HEK293 (cell line): ENCODE measurements at regions not wholly inside any gene's neighbourhood (a gene's known extent, or its start where the extent isn't known, plus 50 kb on each side); places are given as distances from the start of the nearest gene placed in this dataset.
A peak's percentile ranks its signal among the peaks of the same experiment; 100 is the strongest.

ENCODE experiments used
- CTCF ChIA-PET: fragments of 350-600 bp; formaldehyde crosslinking; extraction: SDS; loops from one replicate; lab custom pipeline; 2021; ENCODE audit warnings: antibody characterized with exemption; lab: Yijun Ruan, JAX
- POLR2A ChIA-PET: fragments of 300-600 bp; formaldehyde crosslinking; extraction: SDS; loops from one replicate; lab custom pipeline; 2020; ENCODE audit warnings: antibody characterized with exemption, inconsistent platforms; lab: Yijun Ruan, JAX
- H3K27ac ChIP-seq: fragments of 200-500 bp; sonication (Bioruptor generic); 2 replicates; pipeline ENCODE4 v1.5.1; 2014; ENCODE audit warnings: low read depth, low read length, control low read depth, inconsistent platforms; ENCODE audit errors: extremely low read depth
- H3K36me3 ChIP-seq, 2 experiments: fragments of 200-500 bp in 1 of 2; sonication (Bioruptor generic) in 1 of 2; 1 replicate in 1 of 2; 2 replicates in 1 of 2; pipeline ENCODE4 v1.5.1; 2014 to 2017; ENCODE audit warnings: inconsistent platforms in 2 of 2, low read length in 2 of 2; ENCODE audit not compliant: control insufficient read depth in 2 of 2, insufficient read depth in 1 of 2
- H3K4me1 ChIP-seq: fragments of 200-500 bp; sonication (Bioruptor generic); 2 replicates; pipeline ENCODE4 v1.5.1; 2014; ENCODE audit warnings: mild to moderate bottlenecking, low read length, inconsistent platforms; ENCODE audit not compliant: control insufficient read depth, insufficient read depth
- H3K4me3 ChIP-seq: 2 replicates; pipeline ENCODE4 v1.5.1; 2011; ENCODE audit warnings: low read depth, mild to moderate bottlenecking, control low read depth, low read length, moderate library complexity
- H3K9me3 ChIP-seq: fragments of 200-500 bp; sonication (Bioruptor generic); 2 replicates; pipeline ENCODE4 v1.5.1; 2014; ENCODE audit warnings: low read depth, low read length, inconsistent platforms; ENCODE audit not compliant: control insufficient read depth, insufficient read depth
- BCL11B ChIP-seq: fragments of 450-650 bp; formaldehyde crosslinking; IDR thresholded peaks from 2 replicates; pipeline ENCODE4 v1.5.1; 2016; ENCODE audit warnings: low read depth, missing biosample characterization, missing genetic modification characterization
- KLF8 ChIP-seq: fragments of 450-650 bp; formaldehyde crosslinking; IDR thresholded peaks from 2 replicates; pipeline ENCODE4 v1.5.1; 2016; ENCODE audit warnings: missing biosample characterization, missing genetic modification characterization
- OSR2 ChIP-seq: fragments of 450-650 bp; formaldehyde crosslinking; IDR thresholded peaks from 2 replicates; pipeline ENCODE4 v1.5.1; 2016; ENCODE audit warnings: missing biosample characterization, missing genetic modification characterization
- PRDM1 ChIP-seq: fragments of 450-650 bp; formaldehyde crosslinking; IDR thresholded peaks from 2 replicates; pipeline ENCODE4; 2016; ENCODE audit warnings: missing biosample characterization, missing genetic modification characterization
- SALL2 ChIP-seq: fragments of 450-650 bp; formaldehyde crosslinking; IDR thresholded peaks from 2 replicates; pipeline ENCODE4 v1.5.0; 2017; ENCODE audit warnings: missing biosample characterization, mild to moderate bottlenecking, missing genetic modification characterization, borderline replicate concordance
- ZFP3 ChIP-seq: fragments of 450-650 bp; formaldehyde crosslinking; IDR thresholded peaks from 2 replicates; pipeline ENCODE4 v1.5.1; 2016; ENCODE audit warnings: low read depth, missing biosample characterization, missing genetic modification characterization
- ZNF19 ChIP-seq: fragments of 450-650 bp; formaldehyde crosslinking; IDR thresholded peaks from 2 replicates; pipeline ENCODE4; 2016; ENCODE audit warnings: missing biosample characterization, missing genetic modification characterization, low read depth
- ZNF214 ChIP-seq: fragments of 450-650 bp; formaldehyde crosslinking; IDR thresholded peaks from 2 replicates; pipeline ENCODE4 v1.5.1; 2017; ENCODE audit warnings: missing biosample characterization, mild to moderate bottlenecking, missing genetic modification characterization, borderline replicate concordance
- ZNF221 ChIP-seq: fragments of 450-650 bp; formaldehyde crosslinking; IDR thresholded peaks from 2 replicates; pipeline ENCODE4 v1.5.1; 2017; ENCODE audit warnings: missing biosample characterization, missing genetic modification characterization, borderline replicate concordance
- ZNF223 ChIP-seq: fragments of 450-650 bp; formaldehyde crosslinking; IDR thresholded peaks from 2 replicates; pipeline ENCODE4 v1.5.1; 2016; ENCODE audit warnings: missing biosample characterization, missing genetic modification characterization
- ZNF366 ChIP-seq: fragments of 450-650 bp; formaldehyde crosslinking; conservative IDR thresholded peaks from 2 replicates; pipeline ENCODE4 v1.5.1; 2016; ENCODE audit warnings: missing biosample characterization, missing genetic modification characterization
- ZNF501 ChIP-seq: fragments of 450-650 bp; formaldehyde crosslinking; IDR thresholded peaks from 2 replicates; pipeline ENCODE4 v1.5.1; 2016; ENCODE audit warnings: missing biosample characterization, missing genetic modification characterization
- ZNF514 ChIP-seq: fragments of 450-650 bp; formaldehyde crosslinking; IDR thresholded peaks from 2 replicates; pipeline ENCODE4 v1.5.1; 2016; ENCODE audit warnings: missing biosample characterization, missing genetic modification characterization
- ZNF530 ChIP-seq: fragments of 450-650 bp; formaldehyde crosslinking; IDR thresholded peaks from 2 replicates; pipeline ENCODE4 v1.5.1; 2016; ENCODE audit warnings: low read depth, missing biosample characterization, missing genetic modification characterization
- ZNF560 ChIP-seq: fragments of 450-650 bp; formaldehyde crosslinking; IDR thresholded peaks from 2 replicates; pipeline ENCODE4 v1.5.1; 2017; ENCODE audit warnings: missing biosample characterization, missing genetic modification characterization, borderline replicate concordance
- ZNF571 ChIP-seq: fragments of 450-650 bp; formaldehyde crosslinking; IDR thresholded peaks from 2 replicates; pipeline ENCODE4 v1.5.0; 2017; ENCODE audit warnings: missing biosample characterization, missing genetic modification characterization
- ZNF624 ChIP-seq: fragments of 450-650 bp; formaldehyde crosslinking; IDR thresholded peaks from 2 replicates; pipeline ENCODE4 v1.5.1; 2017; ENCODE audit warnings: missing biosample characterization, missing genetic modification characterization
- ZNF664 ChIP-seq: fragments of 450-650 bp; formaldehyde crosslinking; IDR thresholded peaks from 2 replicates; pipeline ENCODE4 v1.5.1; 2016; ENCODE audit warnings: missing biosample characterization, missing genetic modification characterization
- ZNF707 ChIP-seq: fragments of 450-650 bp; formaldehyde crosslinking; IDR thresholded peaks from 2 replicates; pipeline ENCODE4 v1.5.1; 2016; ENCODE audit warnings: missing biosample characterization, missing genetic modification characterization
- ZNF837 ChIP-seq: fragments of 450-650 bp; formaldehyde crosslinking; IDR thresholded peaks from 2 replicates; pipeline ENCODE4 v1.5.1; 2016; ENCODE audit warnings: missing biosample characterization, missing genetic modification characterization
- ZSCAN30 ChIP-seq: fragments of 450-650 bp; IDR thresholded peaks from 2 replicates; pipeline ENCODE4 v1.5.1; 2018; ENCODE audit warnings: missing biosample characterization, mild to moderate bottlenecking, missing genetic modification characterization, moderate library complexity
- TF ChIP-seq, protein P1 (sequence below): fragments of 450-650 bp; formaldehyde crosslinking; conservative IDR thresholded peaks from 2 replicates; pipeline ENCODE4 v1.5.1; 2016; ENCODE audit warnings: low read depth, missing biosample characterization, missing genetic modification characterization
- TF ChIP-seq, protein P2 (sequence below): fragments of 450-650 bp; formaldehyde crosslinking; IDR thresholded peaks from 2 replicates; pipeline ENCODE4 v1.5.1; 2016; ENCODE audit warnings: missing biosample characterization, missing genetic modification characterization
- TF ChIP-seq, protein P3 (sequence below): fragments of 450-650 bp; formaldehyde crosslinking; IDR thresholded peaks from 2 replicates; pipeline ENCODE4 v1.5.1; 2016; ENCODE audit warnings: missing biosample characterization, missing genetic modification characterization

DNA sequence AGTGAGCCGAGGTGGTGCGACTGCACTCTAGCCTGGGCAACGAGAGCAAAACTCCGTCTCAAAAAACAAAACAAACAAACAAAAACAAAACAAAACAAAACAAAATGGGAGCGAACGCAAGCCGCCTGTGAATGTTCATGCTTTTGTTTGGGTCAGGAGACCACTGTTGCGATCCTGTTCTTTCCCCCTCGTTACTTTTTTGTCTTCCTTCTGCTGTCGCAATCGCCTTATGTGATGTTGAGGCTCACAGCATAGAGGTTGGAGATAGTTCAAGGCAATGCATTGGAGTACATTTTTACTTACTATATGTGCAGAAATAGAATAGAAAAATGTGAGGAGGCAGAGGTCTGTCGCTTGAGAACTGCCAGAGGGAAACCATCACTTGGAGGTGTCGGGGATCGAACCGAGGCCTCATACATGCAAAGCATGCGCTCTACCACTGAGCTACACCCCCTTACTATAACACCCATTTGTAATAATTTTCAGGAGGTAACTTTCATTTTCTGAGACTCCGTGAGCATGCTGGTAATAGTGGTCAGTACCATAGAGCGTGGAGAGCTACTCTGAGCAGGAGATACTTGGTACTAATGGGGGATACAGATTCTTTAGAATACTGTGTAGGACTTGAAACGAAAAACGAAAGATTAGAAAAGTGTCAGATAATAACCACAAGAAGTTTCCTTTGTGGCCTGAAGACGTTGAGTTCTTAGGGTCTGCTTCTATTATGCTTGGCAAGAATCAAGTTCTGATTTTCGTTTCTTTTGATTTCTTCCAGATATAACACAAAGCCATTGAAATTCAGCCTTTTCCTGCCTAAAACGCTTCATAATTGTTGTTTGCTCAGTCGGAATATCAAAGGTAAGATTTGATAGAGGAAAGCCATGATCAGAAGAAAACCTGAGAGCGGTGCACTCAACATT lies 121.1 kb downstream of the TRIM27 start (continued):
- TF ChIP-seq ZNF223, result no peak
- TF ChIP-seq ZNF624, result no peak
- TF ChIP-seq, protein P1, sequence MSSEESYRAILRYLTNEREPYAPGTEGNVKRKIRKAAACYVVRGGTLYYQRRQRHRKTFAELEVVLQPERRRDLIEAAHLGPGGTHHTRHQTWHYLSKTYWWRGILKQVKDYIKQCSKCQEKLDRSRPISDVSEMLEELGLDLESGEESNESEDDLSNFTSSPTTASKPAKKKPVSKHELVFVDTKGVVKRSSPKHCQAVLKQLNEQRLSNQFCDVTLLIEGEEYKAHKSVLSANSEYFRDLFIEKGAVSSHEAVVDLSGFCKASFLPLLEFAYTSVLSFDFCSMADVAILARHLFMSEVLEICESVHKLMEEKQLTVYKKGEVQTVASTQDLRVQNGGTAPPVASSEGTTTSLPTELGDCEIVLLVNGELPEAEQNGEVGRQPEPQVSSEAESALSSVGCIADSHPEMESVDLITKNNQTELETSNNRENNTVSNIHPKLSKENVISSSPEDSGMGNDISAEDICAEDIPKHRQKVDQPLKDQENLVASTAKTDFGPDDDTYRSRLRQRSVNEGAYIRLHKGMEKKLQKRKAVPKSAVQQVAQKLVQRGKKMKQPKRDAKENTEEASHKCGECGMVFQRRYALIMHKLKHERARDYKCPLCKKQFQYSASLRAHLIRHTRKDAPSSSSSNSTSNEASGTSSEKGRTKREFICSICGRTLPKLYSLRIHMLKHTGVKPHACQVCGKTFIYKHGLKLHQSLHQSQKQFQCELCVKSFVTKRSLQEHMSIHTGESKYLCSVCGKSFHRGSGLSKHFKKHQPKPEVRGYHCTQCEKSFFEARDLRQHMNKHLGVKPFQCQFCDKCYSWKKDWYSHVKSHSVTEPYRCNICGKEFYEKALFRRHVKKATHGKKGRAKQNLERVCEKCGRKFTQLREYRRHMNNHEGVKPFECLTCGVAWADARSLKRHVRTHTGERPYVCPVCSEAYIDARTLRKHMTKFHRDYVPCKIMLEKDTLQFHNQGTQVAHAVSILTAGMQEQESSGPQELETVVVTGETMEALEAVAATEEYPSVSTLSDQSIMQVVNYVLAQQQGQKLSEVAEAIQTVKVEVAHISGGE (tag by site-specific recombination), result no peak
- no peak for TF ChIP-seq ZNF707 (tag by site-specific recombination)
- TF ChIP-seq ZNF664 (tag by site-specific recombination), result 0 out of 2 replicates have a peak, but pooled peaks have one; percentile 9
- TF ChIP-seq ZNF571 (tag by site-specific recombination), result no peak
- no peak for TF ChIP-seq ZNF530
- TF ChIP-seq ZNF214 (tag by site-specific recombination), result no peak
- TF ChIP-seq ZFP3 (tag by site-specific recombination), result no peak
- no peak for TF ChIP-seq ZNF560 (tag by site-specific recombination)
- TF ChIP-seq ZNF221 (tag by site-specific recombination), result no peak

DNA sequence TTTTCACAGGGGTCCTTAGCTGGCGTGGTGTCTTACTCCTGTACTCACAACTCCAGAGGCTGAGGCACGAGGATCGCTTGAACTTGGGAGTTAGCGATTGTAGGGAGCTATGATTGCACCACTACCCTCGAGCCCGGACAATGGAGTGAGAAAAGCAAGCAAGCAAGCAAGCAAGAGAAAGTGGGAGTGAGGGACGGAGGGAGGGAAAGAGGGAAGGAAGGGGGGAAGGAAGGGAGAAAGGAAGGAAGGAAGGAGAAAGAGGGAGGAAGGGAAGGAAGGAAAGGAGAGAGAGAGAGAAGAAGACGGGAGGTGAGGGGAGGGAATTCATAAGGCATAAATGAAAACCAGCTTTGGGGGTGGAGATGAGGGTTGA lies 120.5 kb downstream of the TRIM27 start:
- ChIA-PET POLR2A (interaction anchor here (0.7 to 1.1 kb wide), 4 partner anchors 8 to 129 kb away, joined by 3 to 8 read pairs (median 3); no protein-coding TSS in a partner anchor), CTCF (interaction anchor here (0.6 to 1.0 kb wide), 3 partner anchors 92 to 213 kb away, joined by 3 to 5 read pairs (median 3); no protein-coding TSS in a partner anchor)
- Histone ChIP-seq H3K36me3 (no peaks in the 10 kb centered on the region), H3K27ac (peak overlapping the region; percentile 25; the same call in 1 of the 2 replicates), H3K4me3 (peak overlapping the region; percentile 30), H3K9me3 (no peaks in the 10 kb centered on the region), H3K4me1 (no peaks in the 10 kb centered on the region)
- TF ChIP-seq SALL2 (0 out of 2 replicates have a peak, but pooled peaks have one; percentile 32), ZNF837 (tag by site-specific recombination) (0 out of 2 replicates have a peak, but pooled peaks have one; percentile 50), ZFP3 (tag by site-specific recombination) (no peak), ZNF19 (tag by site-specific recombination) (no peak), KLF8 (tag by site-specific recombination) (peak; percentile 52; the same call in 1 of the 2 replicates), PRDM1 (tag by site-specific recombination) (peak; percentile 100), ZNF366 (tag by site-specific recombination) (peak; percentile 100), BCL11B (tag by site-specific recombination) (no peak; the same call in 1 of the 2 replicates), OSR2 (no peak), ZSCAN30 (tag by site-specific recombination) (no peak), ZNF501 (tag by site-specific recombination) (peak; percentile 75), ZNF514 (tag by site-specific recombination) (no peak)
- TF ChIP-seq, protein P1 (tag by site-specific recombination), result 0 out of 2 replicates have a peak, but pooled peaks have one; percentile 24
- TF ChIP-seq, protein P2, sequence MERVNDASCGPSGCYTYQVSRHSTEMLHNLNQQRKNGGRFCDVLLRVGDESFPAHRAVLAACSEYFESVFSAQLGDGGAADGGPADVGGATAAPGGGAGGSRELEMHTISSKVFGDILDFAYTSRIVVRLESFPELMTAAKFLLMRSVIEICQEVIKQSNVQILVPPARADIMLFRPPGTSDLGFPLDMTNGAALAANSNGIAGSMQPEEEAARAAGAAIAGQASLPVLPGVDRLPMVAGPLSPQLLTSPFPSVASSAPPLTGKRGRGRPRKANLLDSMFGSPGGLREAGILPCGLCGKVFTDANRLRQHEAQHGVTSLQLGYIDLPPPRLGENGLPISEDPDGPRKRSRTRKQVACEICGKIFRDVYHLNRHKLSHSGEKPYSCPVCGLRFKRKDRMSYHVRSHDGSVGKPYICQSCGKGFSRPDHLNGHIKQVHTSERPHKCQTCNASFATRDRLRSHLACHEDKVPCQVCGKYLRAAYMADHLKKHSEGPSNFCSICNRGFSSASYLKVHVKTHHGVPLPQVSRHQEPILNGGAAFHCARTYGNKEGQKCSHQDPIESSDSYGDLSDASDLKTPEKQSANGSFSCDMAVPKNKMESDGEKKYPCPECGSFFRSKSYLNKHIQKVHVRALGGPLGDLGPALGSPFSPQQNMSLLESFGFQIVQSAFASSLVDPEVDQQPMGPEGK (tag by site-specific recombination), result peak; percentile 90
- TF ChIP-seq, protein P3, sequence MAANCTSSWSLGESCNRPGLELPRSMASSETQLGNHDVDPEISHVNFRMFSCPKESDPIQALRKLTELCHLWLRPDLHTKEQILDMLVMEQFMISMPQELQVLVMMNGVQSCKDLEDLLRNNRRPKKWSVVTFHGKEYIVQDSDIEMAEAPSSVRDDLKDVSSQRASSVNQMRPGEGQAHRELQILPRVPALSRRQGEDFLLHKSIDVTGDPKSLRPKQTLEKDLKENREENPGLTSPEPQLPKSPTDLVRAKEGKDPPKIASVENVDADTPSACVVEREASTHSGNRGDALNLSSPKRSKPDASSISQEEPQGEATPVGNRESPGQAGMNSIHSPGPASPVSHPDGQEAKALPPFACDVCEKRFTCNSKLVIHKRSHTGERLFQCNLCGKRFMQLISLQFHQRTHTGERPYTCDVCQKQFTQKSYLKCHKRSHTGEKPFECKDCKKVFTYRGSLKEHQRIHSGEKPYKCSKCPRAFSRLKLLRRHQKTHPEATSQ (tag by site-specific recombination), result peak; percentile 91
